IPS-18a (cell line): ENCODE measurements at regions not wholly inside any gene's neighbourhood (a gene's known extent, or its start where the extent isn't known, plus 50 kb on each side); places are given as distances from the start of the nearest gene placed in this dataset.
"Not testable (repeated sequence)": the region's sequence is repeated elsewhere in the genome, so short reads cannot be mapped to it uniquely, and the experiment has no call there.

ENCODE experiments used
- H3K27ac ChIP-seq: one replicate; pipeline ENCODE4 v1.5.1; 2013; ENCODE audit warnings: low read length
- H3K27me3 ChIP-seq: one replicate; pipeline ENCODE4 v1.6.1; 2013; ENCODE audit warnings: mild to moderate bottlenecking, low read length; ENCODE audit not compliant: control insufficient read depth, insufficient read depth
- H3K36me3 ChIP-seq: one replicate; pipeline ENCODE4 v1.6.1; 2013; ENCODE audit warnings: low read depth, low read length; ENCODE audit not compliant: control insufficient read depth
- H3K4me1 ChIP-seq: one replicate; pipeline ENCODE4 v1.6.1; 2013; ENCODE audit warnings: low read depth, low read length; ENCODE audit not compliant: control insufficient read depth
- H3K4me3 ChIP-seq: one replicate; pipeline ENCODE4 v1.5.1; 2013; ENCODE audit warnings: low read length
- H3K9ac ChIP-seq: one replicate; pipeline ENCODE4 v1.6.1; 2013; ENCODE audit warnings: mild to moderate bottlenecking, low read length, moderate library complexity
- H3K9me3 ChIP-seq: one replicate; pipeline ENCODE4 v1.6.1; 2013; ENCODE audit warnings: low read depth, low read length; ENCODE audit not compliant: control insufficient read depth

- not testable (repeated sequence) for H3K4me1 ChIP-seq, H3K27me3 ChIP-seq, H3K9me3 ChIP-seq, H3K4me3 ChIP-seq, H3K27ac ChIP-seq, H3K36me3 ChIP-seq, H3K9ac ChIP-seq
These were observed 974.5 kb downstream of the MCTP2 start for GRCh38 chr15:95205830-95206229.

GRCh38 chr15:95208071-95208470 is 976.7 kb downstream of the MCTP2 start:
- H3K27me3 ChIP-seq = no peaks in the 10 kb centered on the region
- no peak overlapping the region for H3K9ac ChIP-seq
- no peak overlapping the region for H3K27ac ChIP-seq
- no peaks in the 10 kb centered on the region for H3K9me3 ChIP-seq
- H3K36me3 ChIP-seq = no peaks in the 10 kb centered on the region
- no peak overlapping the region for H3K4me3 ChIP-seq
- no peaks in the 10 kb centered on the region for H3K4me1 ChIP-seq

GRCh38 chr15:95208988-95209387 is 977.6 kb downstream of the MCTP2 start:
- Histone ChIP-seq H3K36me3 (no peaks in the 10 kb centered on the region), H3K4me3 (no peak overlapping the region), H3K9ac (no peak overlapping the region), H3K27me3 (no peaks in the 10 kb centered on the region), H3K9me3 (no peaks in the 10 kb centered on the region), H3K4me1 (no peaks in the 10 kb centered on the region), H3K27ac (no peak overlapping the region)

- H3K4me3 ChIP-seq = no peak overlapping the region
- no peaks in the 10 kb centered on the region for H3K27me3 ChIP-seq
- H3K9ac ChIP-seq = no peak overlapping the region
- H3K9me3 ChIP-seq = no peaks in the 10 kb centered on the region
- no peaks in the 10 kb centered on the region for H3K4me1 ChIP-seq
- no peak overlapping the region for H3K27ac ChIP-seq
- H3K36me3 ChIP-seq = no peaks in the 10 kb centered on the region
These were observed 979.1 kb downstream of the MCTP2 start for GRCh38 chr15:95210436-95210981.

- H3K27me3 ChIP-seq = no peaks in the 10 kb centered on the region
- no peaks in the 10 kb centered on the region for H3K9me3 ChIP-seq
- no peak overlapping the region for H3K27ac ChIP-seq
- no peaks in the 10 kb centered on the region for H3K4me1 ChIP-seq
- H3K9ac ChIP-seq = no peak overlapping the region
- no peak overlapping the region for H3K4me3 ChIP-seq
- no peaks in the 10 kb centered on the region for H3K36me3 ChIP-seq
These were observed 983.7 kb downstream of the MCTP2 start for GRCh38 chr15:95215017-95215416.

GRCh38 chr15:95226835-95227234 is 995.5 kb downstream of the MCTP2 start:
- H3K4me1 ChIP-seq = no peaks in the 10 kb centered on the region
- no peaks in the 10 kb centered on the region for H3K27me3 ChIP-seq
- H3K9ac ChIP-seq = no peak overlapping the region
- no peak overlapping the region for H3K4me3 ChIP-seq
- H3K27ac ChIP-seq = no peak overlapping the region
- H3K9me3 ChIP-seq = no peaks in the 10 kb centered on the region
- H3K36me3 ChIP-seq = no peaks in the 10 kb centered on the region

GRCh38 chr15:95227235-95227634 is 995.9 kb downstream of the MCTP2 start:
- H3K9me3 ChIP-seq = no peaks in the 10 kb centered on the region
- H3K27ac ChIP-seq = no peak overlapping the region
- H3K27me3 ChIP-seq = no peaks in the 10 kb centered on the region
- H3K36me3 ChIP-seq = no peaks in the 10 kb centered on the region
- H3K4me3 ChIP-seq = no peak overlapping the region
- H3K9ac ChIP-seq = no peak overlapping the region
- no peaks in the 10 kb centered on the region for H3K4me1 ChIP-seq

GRCh38 chr15:95228856-95229555 is 997.6 kb downstream of the MCTP2 start:
- no peaks in the 10 kb centered on the region for H3K36me3 ChIP-seq
- H3K9me3 ChIP-seq = no peaks in the 10 kb centered on the region
- no peaks in the 10 kb centered on the region for H3K27me3 ChIP-seq
- H3K9ac ChIP-seq = no peak overlapping the region
- H3K4me1 ChIP-seq = no peaks in the 10 kb centered on the region
- H3K4me3 ChIP-seq = no peak overlapping the region
- H3K27ac ChIP-seq = no peak overlapping the region

GRCh38 chr15:95235033-95235432 is 1003.7 kb downstream of the MCTP2 start:
- Histone ChIP-seq H3K27me3 (no peaks in the 10 kb centered on the region), H3K9me3 (peaks cover 3% of the 10 kb centered on the region), H3K9ac (no peak overlapping the region)

GRCh38 chr15:95247071-95247984 is 1016.0 kb downstream of the MCTP2 start:
- Histone ChIP-seq H3K36me3 (no peaks in the 10 kb centered on the region), H3K4me3 (no peak overlapping the region), H3K9ac (no peak overlapping the region), H3K9me3 (no peaks in the 10 kb centered on the region), H3K27ac (no peak overlapping the region), H3K27me3 (no peaks in the 10 kb centered on the region), H3K4me1 (no peaks in the 10 kb centered on the region)

More at GRCh38 chr15:95235033-95235432, 1003.7 kb downstream of the MCTP2 start:
- H3K4me1 ChIP-seq = no peaks in the 10 kb centered on the region
- no peak overlapping the region for H3K4me3 ChIP-seq
- no peaks in the 10 kb centered on the region for H3K36me3 ChIP-seq
- no peak overlapping the region for H3K27ac ChIP-seq

- Histone ChIP-seq H3K4me1 (no peaks in the 10 kb centered on the region), H3K9me3 (no peaks in the 10 kb centered on the region), H3K27me3 (no peaks in the 10 kb centered on the region), H3K27ac (no peak overlapping the region), H3K36me3 (no peaks in the 10 kb centered on the region), H3K4me3 (no peak overlapping the region), H3K9ac (no peak overlapping the region)
These were observed 1018.2 kb downstream of the MCTP2 start for GRCh38 chr15:95249524-95249923.
